ENCODE measurements at regions not wholly inside any gene's neighbourhood (a gene's known extent, or its start where the extent isn't known, plus 50 kb on each side); places are given as distances from the start of the nearest gene placed in this dataset.

GRCh38 chr4:124265701-124266100 lies 446.8 kb downstream of the ANKRD50 start:
- TF ChIP-seq CTCF (IDR thresholded peaks at IDR 0.05), result no peak
- no peak for TF ChIP-seq POLR2A (IDR thresholded peaks at IDR 0.05)
